Kidney (tissue), 13 donors: ENCODE measurements at regions not wholly inside any gene's neighbourhood (a gene's known extent, or its start where the extent isn't known, plus 50 kb on each side); places are given as distances from the start of the nearest gene placed in this dataset.

Experiments used
- DNase-seq, 5 donors: peaks; one replicate each; pipeline ENCODE4 v3.0.0-alpha.2; 2013 to 2020
- FAIRE-seq: peaks from 2 replicates; lab custom pipeline; 2012; peaks lifted over from hg19 to GRCh38; lab: Jason Lieb, UNC
- H3K27ac ChIP-seq, 2 donors: one replicate each; pipeline ENCODE4 v1.7.0; 2013; ENCODE audit warnings: low read depth in 2 of 2, low read length in 2 of 2, inconsistent platforms in 1 of 2
- H3K27me3 ChIP-seq: one replicate; pipeline ENCODE4 v1.7.1; 2013; ENCODE audit warnings: low read length, inconsistent platforms; ENCODE audit not compliant: control insufficient read depth, insufficient read depth
- H3K36me3 ChIP-seq, 3 donors: one replicate each; pipeline versions ENCODE4 v1.7.0 to v1.7.1; 2013; ENCODE audit warnings: low read length in 3 of 3, control low read depth in 1 of 3, inconsistent platforms in 1 of 3; ENCODE audit not compliant: insufficient read depth in 3 of 3, control insufficient read depth in 2 of 3
- H3K4me1 ChIP-seq, 3 donors: one replicate each; pipeline versions ENCODE4 v1.7.0 to v1.7.1; 2013; ENCODE audit warnings: low read length in 3 of 3, inconsistent platforms in 1 of 3, low read depth in 1 of 3; ENCODE audit not compliant: control insufficient read depth in 2 of 3, insufficient read depth in 2 of 3
- H3K4me3 ChIP-seq, 3 donors: one replicate each; pipeline versions ENCODE4 v1.7.0 to v1.8.1; 2013; ENCODE audit warnings: low read length in 3 of 3, control low read depth in 1 of 3, inconsistent platforms in 1 of 3
- H3K9ac ChIP-seq, 3 donors: one replicate each; pipeline versions ENCODE4 v1.7.0 to v1.7.1; 2013; ENCODE audit warnings: low read length in 3 of 3, control low read depth in 1 of 3, inconsistent platforms in 1 of 3
- H3K9me3 ChIP-seq, 3 donors: one replicate each; pipeline versions ENCODE4 v1.7.0 to v1.7.1; 2013; ENCODE audit warnings: low read length in 3 of 3, control low read depth in 1 of 3, inconsistent platforms in 1 of 3; ENCODE audit not compliant: control insufficient read depth in 2 of 3, insufficient read depth in 1 of 3
- intact Hi-C: fragments of 100-400 bp; cut with DNase I; formaldehyde crosslinking; loops from one replicate; pipeline ENCODE4 v1.11.1; 2022
- TF ChIP-seq, protein P1 (sequence below): IDR thresholded peaks from 3 replicates; pipeline ENCODE4 v1.5.1; 2012; ENCODE audit warnings: mild to moderate bottlenecking, moderate library complexity, borderline replicate concordance; ENCODE audit not compliant: insufficient read depth; ENCODE audit errors: extremely low read depth
- donor health status: control.
- donor health status: control.
- donor health status: control.
- donor health status: control.
- donor health status: control.
- donor health status: DM: yes; HTN: yes; CAD: no.
- donor health status: Normal renal cell carcinoma (clear cell type).

DNA sequence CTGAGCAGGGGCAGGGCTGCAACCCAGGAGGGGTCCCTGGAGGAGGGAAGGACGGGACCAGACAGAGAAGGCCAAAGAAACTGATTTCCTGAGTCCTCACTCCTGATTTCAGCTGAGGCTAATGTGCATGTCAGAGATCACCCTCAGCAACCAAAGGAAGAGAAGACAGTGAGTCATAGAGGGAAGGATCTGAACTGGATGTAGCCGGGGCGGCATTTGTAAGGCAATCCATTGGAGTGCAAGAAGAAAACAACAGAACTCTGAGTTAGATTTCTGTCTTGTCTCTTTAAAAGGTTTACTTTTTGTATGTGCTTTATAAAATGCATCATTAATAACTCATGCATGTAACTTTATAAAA is 105.3 kb upstream of the AGBL1 start:
- no peaks in the 10 kb centered on the region for H3K27me3 ChIP-seq
- H3K4me1 ChIP-seq, result no peaks in the 10 kb centered on the region
- H3K36me3 ChIP-seq, result no peaks in the 10 kb centered on the region
- H3K9ac ChIP-seq, result no peak overlapping the region
- H3K4me3 ChIP-seq, result no peak overlapping the region
- intact Hi-C loops, result no loop called here
- FAIRE-seq, result no peak
- H3K27ac ChIP-seq, result no peak overlapping the region
- TF ChIP-seq, protein P1, sequence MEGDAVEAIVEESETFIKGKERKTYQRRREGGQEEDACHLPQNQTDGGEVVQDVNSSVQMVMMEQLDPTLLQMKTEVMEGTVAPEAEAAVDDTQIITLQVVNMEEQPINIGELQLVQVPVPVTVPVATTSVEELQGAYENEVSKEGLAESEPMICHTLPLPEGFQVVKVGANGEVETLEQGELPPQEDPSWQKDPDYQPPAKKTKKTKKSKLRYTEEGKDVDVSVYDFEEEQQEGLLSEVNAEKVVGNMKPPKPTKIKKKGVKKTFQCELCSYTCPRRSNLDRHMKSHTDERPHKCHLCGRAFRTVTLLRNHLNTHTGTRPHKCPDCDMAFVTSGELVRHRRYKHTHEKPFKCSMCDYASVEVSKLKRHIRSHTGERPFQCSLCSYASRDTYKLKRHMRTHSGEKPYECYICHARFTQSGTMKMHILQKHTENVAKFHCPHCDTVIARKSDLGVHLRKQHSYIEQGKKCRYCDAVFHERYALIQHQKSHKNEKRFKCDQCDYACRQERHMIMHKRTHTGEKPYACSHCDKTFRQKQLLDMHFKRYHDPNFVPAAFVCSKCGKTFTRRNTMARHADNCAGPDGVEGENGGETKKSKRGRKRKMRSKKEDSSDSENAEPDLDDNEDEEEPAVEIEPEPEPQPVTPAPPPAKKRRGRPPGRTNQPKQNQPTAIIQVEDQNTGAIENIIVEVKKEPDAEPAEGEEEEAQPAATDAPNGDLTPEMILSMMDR, result no peak
- DNase-seq, result no peak
- H3K9me3 ChIP-seq, result no peaks in the 10 kb centered on the region

DNA sequence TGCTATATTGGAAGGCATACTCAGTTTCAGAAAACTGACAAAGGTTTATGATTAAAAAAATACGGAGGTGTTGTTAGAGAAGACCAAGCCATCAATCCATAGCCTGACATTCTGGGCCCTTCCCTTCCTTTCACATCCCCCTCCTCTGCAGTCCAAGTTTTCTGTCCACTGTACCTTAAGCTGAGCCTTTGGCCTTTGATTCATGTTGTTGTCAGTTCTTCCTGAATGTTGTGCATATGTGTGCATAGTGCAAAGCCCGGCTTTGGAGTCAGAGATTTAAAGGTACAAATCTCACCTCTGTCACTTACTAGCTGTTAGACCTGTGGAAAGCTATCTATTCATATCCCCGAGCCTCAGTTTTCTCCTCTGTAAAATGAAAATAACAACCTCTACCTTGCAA is 104.9 kb upstream of the AGBL1 start:
- Histone ChIP-seq H3K36me3 (no peaks in the 10 kb centered on the region), H3K27ac (no peak overlapping the region), H3K4me3 (no peak overlapping the region), H3K9ac (no peak overlapping the region), H3K9me3 (no peaks in the 10 kb centered on the region), H3K4me1 (no peaks in the 10 kb centered on the region), H3K27me3 (no peaks in the 10 kb centered on the region)
- DNase-seq, result no peak
- TF ChIP-seq, protein P1, result no peak
- no peak for FAIRE-seq
- intact Hi-C loops, result no loop called here

DNA sequence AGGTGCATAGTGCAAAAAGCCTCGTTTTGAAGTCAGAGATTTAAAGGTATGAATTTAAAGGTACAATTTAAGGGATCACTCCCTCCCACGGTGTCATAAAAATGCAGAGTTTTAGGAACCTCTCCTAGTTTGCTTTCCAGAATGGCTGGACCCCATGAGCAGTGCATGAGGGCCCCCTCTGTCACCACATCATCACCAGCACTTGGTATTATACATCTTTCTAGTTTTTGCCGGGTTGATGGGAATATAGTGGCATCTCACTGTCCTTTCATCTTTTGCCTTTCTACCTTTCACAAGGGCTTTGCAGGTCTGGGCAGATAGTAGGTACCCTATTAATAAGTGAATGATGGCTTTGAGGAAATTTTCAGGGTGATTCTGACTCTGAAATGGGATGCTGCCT is 103.6 kb upstream of the AGBL1 start:
- FAIRE-seq (no peak), DNase-seq (no peak)
- intact Hi-C loops, result no loop called here
- H3K27ac ChIP-seq, result no peak overlapping the region
- H3K9me3 ChIP-seq, result no peaks in the 10 kb centered on the region
- no peak overlapping the region for H3K4me3 ChIP-seq
- H3K27me3 ChIP-seq, result no peaks in the 10 kb centered on the region
- TF ChIP-seq, protein P1, result no peak
- H3K4me1 ChIP-seq, result no peaks in the 10 kb centered on the region
- H3K36me3 ChIP-seq, result no peaks in the 10 kb centered on the region
- H3K9ac ChIP-seq, result no peak overlapping the region

DNA sequence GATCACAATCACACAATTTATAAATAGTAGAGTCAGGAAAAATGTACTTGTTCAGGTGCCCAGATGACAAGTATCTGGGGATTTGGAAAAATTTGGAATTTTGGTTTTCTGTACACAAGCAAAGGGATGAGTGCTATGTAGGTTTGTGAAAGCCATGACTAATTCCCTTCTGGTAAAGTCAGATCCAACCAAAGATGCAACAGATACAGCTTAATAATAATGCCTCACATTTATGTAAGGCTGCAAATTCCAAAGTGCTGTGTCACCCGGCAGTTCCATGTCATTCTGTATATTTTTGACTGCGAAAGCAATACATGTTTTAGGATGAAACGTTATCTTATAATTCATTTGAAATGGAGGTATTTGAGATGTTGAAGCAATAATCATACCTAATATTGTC is 102.7 kb upstream of the AGBL1 start:
- Histone ChIP-seq H3K27ac (no peak overlapping the region), H3K27me3 (no peaks in the 10 kb centered on the region), H3K9ac (no peak overlapping the region), H3K9me3 (no peaks in the 10 kb centered on the region), H3K36me3 (no peaks in the 10 kb centered on the region), H3K4me1 (no peaks in the 10 kb centered on the region), H3K4me3 (no peak overlapping the region)
- DNase-seq (no peak), FAIRE-seq (no peak)
- intact Hi-C loops, result no loop called here
- TF ChIP-seq, protein P1, result no peak
